WTC11 (cell line): ENCODE measurements at regions not wholly inside any gene's neighbourhood (a gene's known extent, or its start where the extent isn't known, plus 50 kb on each side); places are given as distances from the start of the nearest gene placed in this dataset.

Experiments used
- ATAC-seq: fragments of 200-7000 bp; cut with Tn5 transposase; 2 replicates; pipeline ENCODE4 v1.10.0; 2021; ENCODE audit warnings: mild to moderate bottlenecking, moderate library complexity
- CTCF ChIA-PET: fragments of 300-600 bp; sonication (Branson Sonifier 250); formaldehyde crosslinking; loops from one replicate; lab custom pipeline; 2021; ENCODE audit warnings: antibody characterized with exemption; lab: Charles Lee
- POLR2A ChIA-PET: fragments of 350-600 bp; sonication (Branson Sonifier 250); formaldehyde crosslinking; loops from one replicate; lab custom pipeline; 2021; ENCODE audit warnings: antibody characterized with exemption; lab: Charles Lee
- DNase-seq: peaks from one replicate; pipeline ENCODE4 v3.0.0; 2021; ENCODE audit warnings: low spot score
- H3K27ac Mint-ChIP-seq: 2 replicates; pipeline ENCODE4 v1.8.0; 2021; ENCODE audit warnings: mixed read lengths
- H3K27me3 Mint-ChIP-seq: 2 replicates; pipeline ENCODE4 v1.8.0; 2021; ENCODE audit warnings: low read depth, mild to moderate bottlenecking, moderate library complexity, mixed read lengths
- H3K36me3 Mint-ChIP-seq: 2 replicates; pipeline ENCODE4 v1.8.0; 2021; ENCODE audit warnings: mixed read lengths
- H3K4me1 Mint-ChIP-seq: 2 replicates; pipeline ENCODE4 v1.8.0; 2022; ENCODE audit warnings: mixed read lengths
- H3K4me3 Mint-ChIP-seq: 2 replicates; pipeline ENCODE4 v1.8.0; 2021; ENCODE audit warnings: mild to moderate bottlenecking, moderate library complexity, mixed read lengths
- H3K9me3 Mint-ChIP-seq: 2 replicates; pipeline ENCODE4 v1.8.0; 2021; ENCODE audit warnings: mixed read lengths
- AR ChIP-seq: fragments of 250-450 bp; sonication (Bioruptor Pico); IDR thresholded peaks from 2 replicates; pipeline ENCODE4 v1.9.0; 2021; ENCODE audit warnings: mild to moderate bottlenecking
- CREB1 ChIP-seq: sonication (generic); formaldehyde crosslinking; IDR thresholded peaks from 2 replicates; pipeline ENCODE4 v1.8.0; 2023; ENCODE audit warnings: mild to moderate bottlenecking, missing genetic modification reagents
- CREM ChIP-seq: sonication (generic); formaldehyde crosslinking; IDR thresholded peaks from 2 replicates; pipeline ENCODE4 v1.8.1; 2022; ENCODE audit warnings: mild to moderate bottlenecking, missing genetic modification reagents, moderate library complexity
- CTCF ChIP-seq: fragments of 200-600 bp; IDR thresholded peaks from 2 replicates; pipeline ENCODE4 v1.8.0; 2022; ENCODE audit warnings: antibody characterized with exemption
- FOXP4 ChIP-seq: sonication (generic); formaldehyde crosslinking; IDR thresholded peaks from 2 replicates; pipeline ENCODE4 v1.8.0; 2022; ENCODE audit warnings: mild to moderate bottlenecking, missing genetic modification reagents
- GTF2I ChIP-seq: fragments of 250-450 bp; sonication (Bioruptor Pico); conservative IDR thresholded peaks from 2 replicates; pipeline ENCODE4 v1.4.0; 2021; ENCODE audit warnings: mild to moderate bottlenecking
- IRF1 ChIP-seq: sonication (generic); formaldehyde crosslinking; IDR thresholded peaks from 2 replicates; pipeline ENCODE4 v1.8.0; 2023; ENCODE audit warnings: missing genetic modification reagents
- MAX ChIP-seq: sonication (generic); formaldehyde crosslinking; IDR thresholded peaks from 2 replicates; pipeline ENCODE4 v1.8.0; 2022; ENCODE audit warnings: mild to moderate bottlenecking, missing genetic modification reagents
- MXD4 ChIP-seq: fragments of 250-450 bp; sonication (Bioruptor Pico); IDR thresholded peaks from 2 replicates; pipeline ENCODE4 v1.8.0; 2021; ENCODE audit warnings: mild to moderate bottlenecking, moderate library complexity, borderline replicate concordance
- MYBL2 ChIP-seq: sonication (generic); formaldehyde crosslinking; IDR thresholded peaks from 2 replicates; pipeline ENCODE4 v1.8.1; 2023; ENCODE audit warnings: mild to moderate bottlenecking, moderate library complexity, missing genetic modification reagents
- SOX15 ChIP-seq: fragments of 250-450 bp; sonication (Bioruptor Pico); IDR thresholded peaks from 2 replicates; pipeline ENCODE4 v1.9.0; 2021; ENCODE audit warnings: mild to moderate bottlenecking
- USF1 ChIP-seq: sonication (generic); formaldehyde crosslinking; IDR thresholded peaks from 2 replicates; pipeline ENCODE4 v1.8.0; 2022; ENCODE audit warnings: mild to moderate bottlenecking, missing genetic modification reagents
- USF2 ChIP-seq: sonication (generic); formaldehyde crosslinking; IDR thresholded peaks from 2 replicates; pipeline ENCODE4 v1.8.1; 2023; ENCODE audit warnings: mild to moderate bottlenecking, missing genetic modification reagents, moderate library complexity
- ZBTB21 ChIP-seq: sonication (generic); formaldehyde crosslinking; IDR thresholded peaks from 2 replicates; pipeline ENCODE4 v1.8.1; 2023; ENCODE audit warnings: mild to moderate bottlenecking, missing genetic modification reagents, borderline replicate concordance
- ZBTB43 ChIP-seq: sonication (generic); formaldehyde crosslinking; IDR thresholded peaks from 2 replicates; pipeline ENCODE4 v1.8.1; 2023; ENCODE audit warnings: mild to moderate bottlenecking, missing genetic modification reagents
- ZNF416 ChIP-seq: fragments of 250-450 bp; sonication (Bioruptor Pico); IDR thresholded peaks from 2 replicates; pipeline ENCODE4 v1.9.0; 2021; ENCODE audit warnings: mild to moderate bottlenecking, inconsistent platforms
- ZNF423 ChIP-seq: fragments of 250-450 bp; sonication (Bioruptor Pico); IDR thresholded peaks from 2 replicates; pipeline ENCODE4 v2.1.2; 2022; ENCODE audit warnings: mild to moderate bottlenecking, moderate library complexity
- ZNF532 ChIP-seq: fragments of 250-450 bp; sonication (Bioruptor Pico); IDR thresholded peaks from 2 replicates; pipeline ENCODE4 v1.9.0; 2021; ENCODE audit warnings: mild to moderate bottlenecking, borderline replicate concordance
- ZSCAN18 ChIP-seq: fragments of 250-450 bp; sonication (Bioruptor Pico); IDR thresholded peaks from 2 replicates; pipeline ENCODE4 v2.1.2; 2022; ENCODE audit warnings: mild to moderate bottlenecking, moderate library complexity

- CTCF ChIA-PET: interaction anchor here (1.2 to 2.1 kb wide), 3 partner anchors 45 to 124 kb away, joined by 3 to 10 read pairs (median 4); no protein-coding TSS in a partner anchor
- no peak for DNase-seq
Measured at GRCh38 chr11:15774388-15774939, 581.9 kb downstream of the SOX6 start.

More at GRCh38 chr11:15774388-15774939, 581.9 kb downstream of the SOX6 start:
- POLR2A ChIA-PET: interaction anchor here (0.5 kb wide), 1 partner anchor 286 kb away, joined by 3 read pairs; no protein-coding TSS in a partner anchor
- TF ChIP-seq ZBTB43 (no peak), ZSCAN18 (CRISPR knock-in tag) (no peak), GTF2I (CRISPR knock-in tag) (no peak), MAX (no peak), AR (CRISPR knock-in tag) (no peak), FOXP4 (CRISPR knock-in tag) (no peak), MYBL2 (CRISPR knock-in tag) (no peak), ZNF532 (CRISPR knock-in tag) (no peak), CREB1 (CRISPR knock-in tag) (no peak), CTCF (no peak), USF2 (no peak), USF1 (CRISPR knock-in tag) (no peak), ZBTB21 (CRISPR knock-in tag) (no peak), ZNF423 (CRISPR knock-in tag) (no peak), MXD4 (CRISPR knock-in tag) (no peak), IRF1 (CRISPR knock-in tag) (no peak), SOX15 (no peak), ZNF416 (no peak), CREM (CRISPR knock-in tag) (no peak)
- TF ChIP-seq, all 79 proteins: peak for 0
- H3K27me3 Mint-ChIP-seq: no peaks in the 10 kb centered on the region
- H3K36me3 Mint-ChIP-seq: no peaks in the 10 kb centered on the region
- peaks cover 23% of the 10 kb centered on the region for H3K4me1 Mint-ChIP-seq
- H3K27ac Mint-ChIP-seq: no peak overlapping the region
- H3K9me3 Mint-ChIP-seq: no peaks in the 10 kb centered on the region
- no peak for ATAC-seq
- no peak overlapping the region for H3K4me3 Mint-ChIP-seq
